HG03066 (cell line): ENCODE measurements at regions not wholly inside any gene's neighbourhood (a gene's known extent, or its start where the extent isn't known, plus 50 kb on each side); places are given as distances from the start of the nearest gene placed in this dataset.
"Not testable (repeated sequence)": the region's sequence is repeated elsewhere in the genome, so short reads cannot be mapped to it uniquely, and the experiment has no call there.

Experiments
- ATAC-seq: cut with Tn5 transposase; IDR thresholded peaks from one replicate; pipeline ENCODE4 v1.9.1; 2021; ENCODE audit warnings: low read depth; ENCODE audit not compliant: unreplicated experiment

DNA sequence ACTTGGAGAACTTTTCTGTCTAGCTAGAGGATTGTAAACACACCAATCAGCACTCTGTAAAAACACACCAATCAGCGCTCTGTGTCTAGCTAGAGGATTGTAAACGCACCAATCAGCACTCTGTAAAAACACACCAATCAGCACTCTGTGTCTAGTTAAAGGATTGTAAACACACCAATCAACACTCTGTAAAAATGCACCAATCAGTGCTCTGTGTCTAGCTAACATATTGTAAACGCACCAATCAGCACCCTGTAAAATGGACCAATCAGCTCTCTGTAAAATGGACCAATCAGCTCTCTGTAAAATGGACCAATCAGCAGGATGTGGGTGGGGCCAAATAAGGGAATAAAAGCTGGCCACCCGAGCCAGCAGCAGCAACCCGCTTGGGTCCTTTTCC is 91.1 kb upstream of the KRAS start:
- ATAC-seq = not testable (repeated sequence)

GRCh38 chr12:25337916-25338315 is 87.2 kb upstream of the KRAS start:
- ATAC-seq = no peak

- peak; percentile 89 for ATAC-seq
Observed at GRCh38 chr12:25332143-25332542, 81.4 kb upstream of the KRAS start.

DNA sequence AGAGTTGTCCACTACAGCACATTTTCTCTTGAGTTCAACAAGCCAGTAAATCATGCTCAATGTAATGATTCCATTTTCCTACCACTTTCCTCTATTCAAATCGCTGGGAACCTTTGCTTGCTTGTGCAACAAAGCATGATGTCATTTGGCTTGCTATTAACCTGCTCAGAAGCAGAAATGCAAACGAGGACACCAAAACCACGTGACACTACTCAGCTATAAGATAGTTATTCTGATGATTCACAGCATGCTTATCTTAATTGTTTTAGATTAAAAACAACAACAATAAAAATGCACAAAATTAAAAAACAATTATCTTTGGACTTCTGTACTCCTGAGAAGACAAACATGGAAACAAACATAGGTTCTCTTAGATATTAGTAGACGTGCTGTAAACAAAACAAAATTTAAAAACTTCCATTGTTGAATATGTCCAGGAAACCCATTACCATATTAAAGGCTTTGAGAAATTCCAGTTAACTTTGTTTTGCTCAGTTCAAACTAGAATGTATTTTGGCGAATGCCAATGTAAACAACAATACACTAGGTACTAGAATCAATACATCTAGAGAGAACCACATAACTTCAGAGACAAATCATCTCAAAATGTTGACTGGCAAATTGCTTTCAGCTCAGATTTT is 77.5 kb upstream of the KRAS start:
- ATAC-seq = no peak

DNA sequence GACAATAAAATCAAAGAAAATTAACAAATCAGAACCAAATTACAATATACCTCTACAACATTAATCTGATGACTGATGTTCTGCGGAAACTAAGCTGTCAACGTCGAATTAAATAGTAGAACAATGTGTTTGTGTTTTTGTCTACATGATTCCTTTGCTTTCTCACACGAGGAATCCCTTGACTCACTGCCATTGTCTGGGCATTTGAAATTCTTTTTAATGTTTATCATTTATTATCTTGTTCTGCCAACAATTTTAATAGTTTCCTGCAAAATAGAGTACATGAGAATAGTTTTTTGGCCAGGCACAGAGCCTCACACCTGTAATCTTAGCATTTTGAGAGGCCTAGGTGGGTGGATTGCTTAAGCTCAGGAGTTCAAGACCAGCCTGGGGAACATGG is 76.6 kb upstream of the KRAS start:
- ATAC-seq = no peak

DNA sequence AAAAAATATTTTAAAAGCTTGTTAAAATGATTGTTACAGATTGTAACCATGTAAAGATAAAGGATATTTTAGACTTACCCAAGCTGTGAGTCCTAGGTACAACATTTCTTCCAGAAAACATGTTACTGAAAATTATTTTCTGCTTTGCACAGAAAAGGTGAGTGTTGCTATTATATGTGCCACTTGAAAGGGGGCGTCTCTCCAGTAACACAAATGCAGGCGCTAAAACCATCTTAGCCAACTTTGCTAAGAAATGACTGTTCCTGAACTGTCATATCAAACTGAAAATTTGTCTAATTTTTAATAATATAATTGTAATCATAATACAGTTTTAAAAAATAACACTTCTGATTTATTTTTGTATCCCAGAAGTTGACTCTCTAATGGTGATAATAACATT is 75.6 kb upstream of the KRAS start:
- no peak for ATAC-seq

GRCh38 chr12:25324861-25325260 is 74.1 kb upstream of the KRAS start:
- no peak for ATAC-seq

- no peak for ATAC-seq
Observed at GRCh38 chr12:25323581-25323982, 72.9 kb upstream of the KRAS start.

GRCh38 chr12:25322918-25323531 is 72.3 kb upstream of the KRAS start:
- no peak for ATAC-seq

- ATAC-seq = no peak
Observed at GRCh38 chr12:25322351-25322750, 71.6 kb upstream of the KRAS start.

DNA sequence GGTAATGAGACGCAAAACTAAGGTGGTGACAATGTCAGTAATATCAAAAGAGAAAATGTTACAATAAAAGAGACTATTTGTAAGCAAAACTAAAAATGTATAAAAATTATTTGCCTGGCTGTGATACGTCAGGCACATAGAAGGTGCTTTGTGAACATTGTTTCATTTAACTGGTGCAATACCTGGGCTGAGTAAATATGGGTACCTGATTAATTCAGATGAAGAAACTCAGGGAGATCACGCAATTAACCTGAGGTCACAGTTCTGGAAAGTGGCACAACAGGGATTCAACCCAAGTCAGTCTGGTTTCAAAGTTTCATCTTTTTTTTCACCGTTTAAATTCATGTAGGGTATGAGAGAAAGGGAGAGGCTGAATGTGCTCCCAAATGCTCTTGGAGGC is 71.0 kb upstream of the KRAS start:
- no peak for ATAC-seq

- peak; percentile 52 for ATAC-seq
Observed at GRCh38 chr12:25320123-25321006, 69.6 kb upstream of the KRAS start.

- ATAC-seq = no peak
Observed at GRCh38 chr12:25319233-25319984, 68.7 kb upstream of the KRAS start.

DNA sequence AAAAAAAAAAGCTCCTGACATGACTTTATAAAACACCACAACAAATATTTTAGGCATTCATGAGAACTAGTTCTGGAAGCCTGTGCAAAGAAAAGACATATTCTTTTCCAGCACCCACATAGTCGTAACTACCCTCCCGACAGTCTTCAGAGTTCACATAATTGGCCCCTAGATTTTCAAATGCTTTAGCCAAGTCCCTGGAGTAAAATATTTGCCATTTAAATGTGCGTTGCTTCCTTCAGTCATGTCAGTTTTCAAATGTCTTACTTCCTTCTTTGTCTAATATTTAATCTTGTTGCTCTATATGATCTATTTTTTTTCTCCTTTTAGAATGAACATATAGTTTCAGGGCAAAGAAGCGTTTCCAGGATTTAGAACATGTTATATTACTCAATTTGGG is 66.8 kb upstream of the KRAS start:
- ATAC-seq = no peak

- no peak for ATAC-seq
Observed at GRCh38 chr12:25315388-25315787, 64.7 kb upstream of the KRAS start.

DNA sequence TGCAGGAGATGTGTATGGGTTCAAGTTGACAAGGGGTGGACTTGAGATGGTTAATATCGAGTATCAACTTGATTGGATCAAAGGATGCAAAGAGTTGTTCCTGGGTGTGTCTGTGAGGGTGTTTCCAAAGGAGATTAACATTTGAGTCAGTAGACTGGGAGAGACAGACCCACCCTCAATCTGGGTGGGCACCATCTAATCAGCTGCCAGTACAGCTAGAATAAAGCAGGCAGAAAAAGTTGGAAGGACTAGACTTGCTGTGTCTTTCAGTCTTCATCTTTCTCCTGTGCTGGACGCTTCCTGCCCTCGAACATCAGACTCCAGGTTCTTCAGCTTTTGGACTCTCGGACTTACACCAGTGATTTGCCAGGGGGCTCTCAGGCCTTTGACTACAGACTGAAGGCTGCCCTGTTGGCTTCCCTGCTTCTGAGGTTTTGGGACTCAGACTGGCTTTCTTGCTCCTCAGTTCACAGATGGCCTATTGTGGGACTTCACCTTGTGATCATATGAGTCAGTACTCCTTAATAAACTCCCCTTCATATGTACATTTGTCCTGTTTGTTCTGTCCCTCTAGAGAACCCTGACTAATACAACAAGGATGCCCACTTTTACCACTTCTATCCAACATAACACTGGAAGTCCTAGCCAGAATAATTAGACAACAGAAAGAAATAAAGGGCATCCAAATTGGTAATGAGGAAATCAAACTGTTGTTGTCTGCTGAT is 62.7 kb upstream of the KRAS start:
- ATAC-seq = not testable (repeated sequence)

- no peak for ATAC-seq
Observed at GRCh38 chr12:25311506-25311905, 60.8 kb upstream of the KRAS start.

DNA sequence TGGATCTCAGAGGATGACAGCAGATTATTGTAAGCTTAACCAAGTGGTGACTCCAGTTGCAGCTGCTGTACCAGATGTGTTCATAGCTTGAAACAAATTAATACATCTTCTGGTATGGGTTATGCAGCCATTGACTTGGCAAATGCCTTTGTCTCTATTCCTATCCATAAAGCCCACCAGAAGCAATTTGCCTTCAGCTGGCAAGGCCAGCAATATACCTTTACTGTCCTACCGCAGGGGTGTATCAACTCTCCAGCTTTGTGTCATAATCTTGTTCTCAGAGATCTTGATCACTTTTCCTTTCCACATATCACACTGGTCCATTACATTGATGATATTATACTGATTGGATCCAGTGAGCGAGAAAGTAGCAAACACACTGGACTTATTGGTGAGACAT is 59.3 kb upstream of the KRAS start:
- not testable (repeated sequence) for ATAC-seq

DNA sequence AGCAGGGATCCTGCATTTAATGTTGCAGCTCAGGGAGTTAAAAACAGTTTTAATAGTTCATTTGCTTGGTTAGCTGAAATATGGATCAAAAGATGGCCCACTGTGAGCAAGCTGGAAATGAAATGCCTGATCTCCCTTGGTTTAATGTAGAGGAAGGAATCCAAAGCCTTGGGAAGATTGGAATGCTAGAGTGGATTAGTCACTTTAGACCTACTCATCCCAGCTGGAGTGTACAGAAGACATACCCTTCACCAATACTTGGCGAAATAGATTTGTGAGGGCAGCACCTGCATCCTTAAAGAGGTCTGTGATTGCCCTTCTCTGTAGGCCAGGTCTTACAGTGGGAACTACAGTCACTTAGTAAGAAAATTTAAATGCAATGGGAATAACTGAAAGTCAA is 58.0 kb upstream of the KRAS start:
- ATAC-seq = no peak

- no peak for ATAC-seq
Observed at GRCh38 chr12:25307818-25308217, 57.1 kb upstream of the KRAS start.
